Heart left ventricle (tissue), 16 donors: ENCODE measurements at regions not wholly inside any gene's neighbourhood (a gene's known extent, or its start where the extent isn't known, plus 50 kb on each side); places are given as distances from the start of the nearest gene placed in this dataset.
A peak's percentile ranks its signal among the peaks of the same experiment; 100 is the strongest.

ENCODE experiments used
- ATAC-seq, 4 donors: fragments of 200-7000 bp; cut with Tn5 transposase; one replicate each; pipeline ENCODE4 v1.9.1; 2020 to 2022; ENCODE audit warnings: moderate library complexity in 4 of 4, mild to moderate bottlenecking in 3 of 4, moderate number of reproducible peaks in 1 of 4
- DNase-seq, 5 donors: peaks; one replicate each; pipeline ENCODE4 v3.0.0-alpha.2; 2020
- H3K27ac ChIP-seq, 12 donors: fragments of 200-600 bp; sonication (generic) in 4 of 12; one replicate each; pipeline versions ENCODE4 v1.5.0 to v1.8.0; 2016 to 2022; ENCODE audit warnings: mild to moderate bottlenecking in 2 of 12
- H3K27me3 ChIP-seq, 9 donors: fragments of 200-600 bp; sonication (generic) in 2 of 9; one replicate each; pipeline versions ENCODE4 v1.5.1 to v1.8.0; 2016 to 2022; ENCODE audit warnings: mild to moderate bottlenecking in 3 of 9
- H3K36me3 ChIP-seq, 9 donors: fragments of 200-600 bp; sonication (generic) in 2 of 9; one replicate each; pipeline versions ENCODE4 v1.5.0 to v1.8.0; 2018 to 2022; ENCODE audit warnings: mild to moderate bottlenecking in 2 of 9
- H3K4me1 ChIP-seq, 12 donors: fragments of 200-600 bp; sonication (generic) in 4 of 12; one replicate each; pipeline versions ENCODE4 v1.5.0 to v1.8.0; 2016 to 2022; ENCODE audit warnings: mild to moderate bottlenecking in 3 of 12
- H3K4me3 ChIP-seq, 12 donors: fragments of 200-600 bp; sonication (generic) in 4 of 12; one replicate each; pipeline versions ENCODE4 v1.5.0 to v1.8.0; 2017 to 2022; ENCODE audit warnings: mild to moderate bottlenecking in 9 of 12, moderate library complexity in 4 of 12
- H3K9me3 ChIP-seq, 12 donors: fragments of 200-600 bp; sonication (generic) in 4 of 12; one replicate each; pipeline versions ENCODE4 v1.5.0 to v1.8.0; 2016 to 2022; ENCODE audit warnings: mild to moderate bottlenecking in 1 of 12
- POLR2A ChIP-seq, 2 donors: fragments of 450-650 bp; IDR thresholded peaks; one replicate each; pipeline ENCODE4 v1.6.1; 2017; ENCODE audit warnings: antibody characterized with exemption in 2 of 2, mild to moderate bottlenecking in 2 of 2, moderate library complexity in 2 of 2
- WGBS, 4 donors: extraction: QIAGEN DNeasy Blood & Tissue Kit in 2 of 4; methylation state at CpG; one replicate each; pipeline versions ENCODE4 v1.1.5 to v1.1.7; 2013 to 2018; 5-methylcytosine and 5-hydroxymethylcytosine counted together
- intact Hi-C, 10 donors: fragments of 100-400 bp; cut with DNase I; formaldehyde crosslinking; loops; one replicate each; pipeline versions ENCODE4 v1.11.1 to v1.14.2; 2022
- TF ChIP-seq, protein P1 (sequence below), 12 donors: fragments of 200-600 bp; sonication (generic) in 4 of 12; IDR thresholded peaks; one replicate each; pipeline versions ENCODE4 v1.5.0 to v1.8.0; 2018 to 2022; ENCODE audit warnings: antibody characterized with exemption in 12 of 12, mild to moderate bottlenecking in 5 of 12
- donor health status: ischemic (EF 13 %, LVEDD 7.1; RV severe dilation, severe dysfunction).
- donor health status: healthy with polysubstance abuse.
- donor health status: DM: no; HTN: yes; CAD: no.
- donor health status: DM: no; HTN: no; CAD: no.
- donor health status: ischemic (EF 25% LVEDD 6.9; RV normal size, moderate dysfunction).
- donor health status: ischemic (EF 25% LVEDD 5.7; RV mildly dilated, moderate dysfunction).
- donor health status: healthy.
- donor health status: DM: yes; HTN: yes; CAD: no.
- donor health status: ischemic (EF 35%, LVEDD 5.7; RV mildly dilated, moderate dysfunction).
- donor health status: nonischemic (EF 11% LVEDD 7.7; RV severe dilation, severe dysfunction).
- donor health status: DM: yes; HTN: yes; CAD: no.
- donor health status: PGD.
- donor health status: ischemic (EF 29% LVEDD 5.4; RV normal size, mild dysfunction).
- donor health status: nonischemic (EF 23%, LVEDD 6.1; RV moderate dilation, normal function).

DNA sequence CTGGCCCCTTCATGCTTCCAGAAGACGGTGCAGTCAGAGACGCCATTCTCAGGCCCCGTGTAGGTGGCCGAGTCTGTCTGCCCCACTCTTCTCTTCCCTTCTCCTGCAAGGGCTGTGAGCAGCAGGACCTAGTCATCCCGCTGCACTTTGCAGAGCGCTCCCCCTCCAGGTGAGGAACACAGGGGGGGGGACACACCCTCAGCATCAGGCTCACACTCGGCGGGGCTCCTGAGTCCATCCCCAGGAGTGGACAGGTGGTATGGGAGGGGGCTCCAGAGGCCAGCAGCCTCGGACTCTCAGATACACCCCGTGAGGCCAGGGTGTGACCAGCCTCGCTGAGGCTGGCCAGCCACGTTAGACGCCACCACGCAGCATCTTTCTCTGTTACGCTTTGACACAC lies 460.5 kb upstream of the MYT1L start:
- no peaks in the 10 kb centered on the region for H3K4me1 ChIP-seq
- ATAC-seq = no peak
- intact Hi-C loops = no loop called here

DNA sequence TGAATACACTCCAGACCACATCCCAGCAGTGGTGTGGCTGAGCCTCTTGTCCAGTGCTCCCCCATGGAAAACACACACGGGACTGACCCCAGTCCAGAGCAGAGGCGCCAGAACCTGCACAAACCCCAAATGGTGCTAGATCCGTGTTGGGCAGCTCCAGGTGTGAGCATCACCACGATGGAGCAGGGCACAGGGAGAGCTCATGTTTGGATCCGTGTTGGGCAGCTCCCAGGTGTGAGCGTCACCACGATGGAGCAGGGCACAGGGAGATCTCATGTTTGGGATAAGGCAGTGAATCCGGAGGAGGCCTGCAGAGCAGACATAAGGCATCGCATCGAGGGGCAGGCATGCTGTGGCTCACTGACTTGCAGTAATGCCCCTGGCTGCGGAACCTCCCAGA lies 460.0 kb upstream of the MYT1L start:
- no peak overlapping the region for H3K4me3 ChIP-seq
- H3K27ac ChIP-seq = no peak overlapping the region
- TF ChIP-seq POLR2A (IDR thresholded peaks at IDR 0.05) = no peak
- TF ChIP-seq, protein P1, sequence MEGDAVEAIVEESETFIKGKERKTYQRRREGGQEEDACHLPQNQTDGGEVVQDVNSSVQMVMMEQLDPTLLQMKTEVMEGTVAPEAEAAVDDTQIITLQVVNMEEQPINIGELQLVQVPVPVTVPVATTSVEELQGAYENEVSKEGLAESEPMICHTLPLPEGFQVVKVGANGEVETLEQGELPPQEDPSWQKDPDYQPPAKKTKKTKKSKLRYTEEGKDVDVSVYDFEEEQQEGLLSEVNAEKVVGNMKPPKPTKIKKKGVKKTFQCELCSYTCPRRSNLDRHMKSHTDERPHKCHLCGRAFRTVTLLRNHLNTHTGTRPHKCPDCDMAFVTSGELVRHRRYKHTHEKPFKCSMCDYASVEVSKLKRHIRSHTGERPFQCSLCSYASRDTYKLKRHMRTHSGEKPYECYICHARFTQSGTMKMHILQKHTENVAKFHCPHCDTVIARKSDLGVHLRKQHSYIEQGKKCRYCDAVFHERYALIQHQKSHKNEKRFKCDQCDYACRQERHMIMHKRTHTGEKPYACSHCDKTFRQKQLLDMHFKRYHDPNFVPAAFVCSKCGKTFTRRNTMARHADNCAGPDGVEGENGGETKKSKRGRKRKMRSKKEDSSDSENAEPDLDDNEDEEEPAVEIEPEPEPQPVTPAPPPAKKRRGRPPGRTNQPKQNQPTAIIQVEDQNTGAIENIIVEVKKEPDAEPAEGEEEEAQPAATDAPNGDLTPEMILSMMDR (IDR thresholded peaks at IDR 0.05) = no peak
- no peaks in the 10 kb centered on the region for H3K4me1 ChIP-seq
- H3K9me3 ChIP-seq = no peaks in the 10 kb centered on the region
- DNase-seq (no peak), ATAC-seq (no peak)
- 80 to 86% (median 83%) methylated on average over 5 to 11 of the region's 11 CpGs for WGBS, 4 donors
- no peaks in the 10 kb centered on the region for H3K36me3 ChIP-seq
- intact Hi-C loops = no loop called here
- H3K27me3 ChIP-seq = peaks cover 0 to 4% (median 0%) of the 10 kb centered on the region in 9 donors

More for the DNA sequence above, 460.5 kb upstream of the MYT1L start:
- 84 to 87% (median 86%) methylated on average over 15 of the region's 15 CpGs for WGBS, 4 donors
- no peak overlapping the region for H3K27ac ChIP-seq
- no peak overlapping the region for H3K4me3 ChIP-seq
- DNase-seq = no peak
- TF ChIP-seq, protein P1 (IDR thresholded peaks at IDR 0.05) = no peak
- TF ChIP-seq POLR2A (IDR thresholded peaks at IDR 0.05) = no peak
- no peaks in the 10 kb centered on the region for H3K36me3 ChIP-seq
- H3K9me3 ChIP-seq = no peaks in the 10 kb centered on the region
- H3K27me3 ChIP-seq = peaks cover 0 to 4% (median 0%) of the 10 kb centered on the region in 9 donors

DNA sequence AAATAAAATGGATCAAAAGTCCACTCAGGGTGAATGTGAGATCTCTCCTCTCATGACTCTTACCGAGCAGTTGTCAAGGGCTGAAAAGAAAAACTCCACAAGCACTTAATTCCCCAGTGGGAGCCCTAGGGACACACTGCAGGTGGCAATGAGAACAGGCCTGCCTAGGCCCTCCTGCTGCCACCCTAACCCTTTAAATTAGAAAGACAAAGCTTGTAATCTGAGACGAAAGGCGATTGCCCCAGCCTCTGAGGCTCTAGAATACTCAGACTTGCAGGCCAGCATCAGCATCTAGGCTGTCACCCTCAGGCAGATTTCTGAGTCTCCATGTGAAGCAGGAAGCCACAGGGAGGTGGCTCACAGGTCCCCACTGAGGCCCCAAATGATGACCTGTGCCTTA lies 457.0 kb upstream of the MYT1L start:
- H3K36me3 ChIP-seq = no peaks in the 10 kb centered on the region
- intact Hi-C loops = loop anchor here in 1 of 10 donors (2.0 kb wide), 1 partner anchor 43 kb away; no protein-coding TSS in a partner anchor
- H3K4me1 ChIP-seq = no peaks in the 10 kb centered on the region
- TF ChIP-seq, protein P1 (IDR thresholded peaks at IDR 0.05) = no peak
- H3K27ac ChIP-seq = no peak overlapping the region
- DNase-seq (no peak), ATAC-seq (no peak)
- 45 to 63% (median 58%) methylated on average over 3 of the region's 3 CpGs for WGBS, 4 donors
- H3K4me3 ChIP-seq = no peak overlapping the region
- H3K27me3 ChIP-seq = peaks cover 0 to 4% (median 0%) of the 10 kb centered on the region in 9 donors
- no peaks in the 10 kb centered on the region for H3K9me3 ChIP-seq

DNA sequence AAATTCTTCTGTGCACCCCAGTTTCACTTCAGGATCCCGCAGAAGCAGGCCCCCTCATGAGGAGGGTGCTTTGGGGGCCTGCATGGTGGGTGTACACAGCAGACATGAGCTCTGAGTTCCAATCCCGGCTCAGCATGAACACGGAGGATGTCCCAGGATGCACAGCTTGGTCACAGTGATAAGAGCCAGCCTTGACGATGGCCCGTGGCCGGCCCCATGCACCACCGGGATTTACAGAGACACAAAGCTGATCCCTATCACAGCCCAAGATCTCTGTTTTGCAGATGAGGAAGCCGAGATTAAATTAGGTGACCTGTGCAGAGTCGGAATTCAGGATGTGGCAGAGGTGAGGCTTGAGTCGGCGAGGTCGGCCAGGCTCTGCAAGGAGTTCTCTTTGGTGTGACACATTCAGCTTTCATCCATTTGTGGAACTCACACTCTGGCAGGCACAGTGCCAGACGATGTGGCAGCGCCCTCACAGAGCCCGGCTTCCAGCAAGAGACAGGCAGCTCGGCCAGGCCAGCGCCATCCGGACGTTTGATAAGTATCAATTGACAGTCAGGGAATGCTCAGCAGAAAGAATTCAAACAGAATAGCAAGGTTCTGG lies 456.3 kb upstream of the MYT1L start:
- H3K4me1 ChIP-seq = no peaks in the 10 kb centered on the region
- no peak overlapping the region for H3K27ac ChIP-seq
- no peak overlapping the region for H3K4me3 ChIP-seq
- intact Hi-C loops = no loop called here
- no peaks in the 10 kb centered on the region for H3K9me3 ChIP-seq
- H3K27me3 ChIP-seq = peaks cover 0 to 4% (median 0%) of the 10 kb centered on the region in 9 donors
- no peak for TF ChIP-seq POLR2A (IDR thresholded peaks at IDR 0.05)
- TF ChIP-seq, protein P1 (IDR thresholded peaks at IDR 0.05) = no peak
- DNase-seq (peak in 4 of 5 donors; percentile 34 to 74 (median 62)), ATAC-seq (peak in 2 of 4 donors; percentile 28 to 50)
- 37 to 47% (median 42%) methylated on average over 17 to 19 of the region's 19 CpGs for WGBS, 4 donors
- no peaks in the 10 kb centered on the region for H3K36me3 ChIP-seq
